ENCODE measurements at regions not wholly inside any gene's neighbourhood (a gene's known extent, or its start where the extent isn't known, plus 50 kb on each side); places are given as distances from the start of the nearest gene placed in this dataset.

DNA sequence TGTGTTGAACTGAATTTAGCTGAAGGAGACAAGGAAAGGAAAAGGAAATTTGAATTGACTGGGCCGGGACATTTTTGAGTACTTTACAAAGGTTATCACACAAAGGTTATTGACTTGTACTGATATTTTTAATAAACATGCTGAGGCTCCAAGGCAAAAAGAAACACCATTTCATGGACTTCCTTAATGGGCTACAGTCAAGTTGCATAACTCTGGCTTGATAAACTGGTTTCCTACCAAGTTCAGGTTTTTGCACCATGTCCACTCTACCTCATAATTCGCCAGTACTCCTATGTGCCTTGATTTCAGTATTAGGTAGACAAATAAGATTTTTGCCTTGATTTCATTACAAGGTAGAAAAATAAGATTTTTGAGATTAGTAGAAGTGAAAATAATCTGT is 65.8 kb upstream of the FUT9 start:
- Histone ChIP-seq H3K27me3 (no peaks in the 10 kb centered on the region), H3K27ac (replicated peaks in 1 of 4) (no peak overlapping the region), H3K4me1 (no peaks in the 10 kb centered on the region), H3K4me3 (no peak overlapping the region), H3K36me3 (no peaks in the 10 kb centered on the region), H3K9me3 (peaks cover 0 to 8% (median 0%) of the 10 kb centered on the region in 4 donors)
- TF ChIP-seq EP300 (IDR thresholded peaks at IDR 0.05) (no peak), CTCF (IDR thresholded peaks at IDR 0.05) (no peak), POLR2A (IDR thresholded peaks at IDR 0.05; ENCODE audit: low read depth) (no peak), POLR2AphosphoS5 (IDR thresholded peaks at IDR 0.05) (no peak)
- no peak for DNase-seq (ENCODE audit: extremely low spot score)
- intact Hi-C loops (cut with DNase I): no loop called here
- 73% methylated on average over 2 of the region's 2 CpGs for WGBS

- Histone ChIP-seq H3K27me3 (no peaks in the 10 kb centered on the region), H3K4me1 (no peaks in the 10 kb centered on the region), H3K36me3 (no peaks in the 10 kb centered on the region), H3K27ac (replicated peaks in 1 of 4) (no peak overlapping the region), H3K9me3 (no peaks in the 10 kb centered on the region), H3K4me3 (no peak overlapping the region)
- no peak for TF ChIP-seq EP300 (IDR thresholded peaks at IDR 0.05)
- TF ChIP-seq POLR2A (IDR thresholded peaks at IDR 0.05; ENCODE audit: low read depth): no peak
- no peak for TF ChIP-seq POLR2AphosphoS5 (IDR thresholded peaks at IDR 0.05)
- TF ChIP-seq CTCF (IDR thresholded peaks at IDR 0.05): no peak
- DNase-seq (ENCODE audit: extremely low spot score): no peak
- intact Hi-C loops (cut with DNase I): no loop called here
- WGBS: 33% methylated on average over 1 of the region's 1 CpG
These were observed 57.1 kb upstream of the FUT9 start for GRCh38 chr6:95958686-95959085.

GRCh38 chr6:95959261-95959660 is 56.5 kb upstream of the FUT9 start:
- Histone ChIP-seq H3K4me3 (no peak overlapping the region), H3K27ac (replicated peaks in 1 of 4) (no peak overlapping the region), H3K4me1 (no peaks in the 10 kb centered on the region), H3K9me3 (no peaks in the 10 kb centered on the region), H3K36me3 (no peaks in the 10 kb centered on the region), H3K27me3 (no peaks in the 10 kb centered on the region)
- TF ChIP-seq POLR2A (IDR thresholded peaks at IDR 0.05; ENCODE audit: low read depth) (no peak), POLR2AphosphoS5 (IDR thresholded peaks at IDR 0.05) (no peak), CTCF (IDR thresholded peaks at IDR 0.05) (no peak), EP300 (IDR thresholded peaks at IDR 0.05) (no peak)
- no peak for DNase-seq (ENCODE audit: extremely low spot score)
- intact Hi-C loops (cut with DNase I): no loop called here
